HL-60 (cell line): ENCODE measurements at regions not wholly inside any gene's neighbourhood (a gene's known extent, or its start where the extent isn't known, plus 50 kb on each side); places are given as distances from the start of the nearest gene placed in this dataset.

Experiments used
- GABPA ChIP-seq: IDR thresholded peaks from 2 replicates; pipeline ENCODE4 v1.6.1; 2012; ENCODE audit warnings: low read depth
- POLR2AphosphoS5 ChIP-seq: IDR thresholded peaks from 2 replicates; pipeline ENCODE4 v1.6.1; 2012; ENCODE audit warnings: low read depth
- TF ChIP-seq, protein P1 (sequence below): IDR thresholded peaks from one replicate; pipeline ENCODE4 v1.5.1; 2011; ENCODE audit warnings: low read length, control low read depth, inconsistent platforms; ENCODE audit not compliant: insufficient read depth
- TF ChIP-seq, protein P2 (sequence below): IDR thresholded peaks from 2 replicates; pipeline ENCODE4 v1.6.1; 2012; ENCODE audit warnings: low read depth; ENCODE audit not compliant: insufficient replicate concordance

DNA sequence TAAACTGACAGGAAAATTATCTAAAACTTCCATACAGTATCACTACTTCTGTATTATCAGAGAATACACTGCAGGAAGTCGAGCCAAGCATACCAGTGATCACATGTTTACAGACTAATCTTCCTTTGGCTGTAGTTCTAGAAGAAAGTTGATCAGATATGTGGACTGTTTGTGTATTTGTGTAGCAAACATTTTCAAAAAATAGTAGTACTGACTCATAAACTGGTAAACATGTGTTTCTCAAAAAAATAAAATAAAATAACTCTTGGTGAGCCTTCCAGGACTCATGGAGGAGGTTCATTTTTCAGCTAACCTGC, 148.9 kb upstream of the SLC39A10 start:
- TF ChIP-seq, protein P1, sequence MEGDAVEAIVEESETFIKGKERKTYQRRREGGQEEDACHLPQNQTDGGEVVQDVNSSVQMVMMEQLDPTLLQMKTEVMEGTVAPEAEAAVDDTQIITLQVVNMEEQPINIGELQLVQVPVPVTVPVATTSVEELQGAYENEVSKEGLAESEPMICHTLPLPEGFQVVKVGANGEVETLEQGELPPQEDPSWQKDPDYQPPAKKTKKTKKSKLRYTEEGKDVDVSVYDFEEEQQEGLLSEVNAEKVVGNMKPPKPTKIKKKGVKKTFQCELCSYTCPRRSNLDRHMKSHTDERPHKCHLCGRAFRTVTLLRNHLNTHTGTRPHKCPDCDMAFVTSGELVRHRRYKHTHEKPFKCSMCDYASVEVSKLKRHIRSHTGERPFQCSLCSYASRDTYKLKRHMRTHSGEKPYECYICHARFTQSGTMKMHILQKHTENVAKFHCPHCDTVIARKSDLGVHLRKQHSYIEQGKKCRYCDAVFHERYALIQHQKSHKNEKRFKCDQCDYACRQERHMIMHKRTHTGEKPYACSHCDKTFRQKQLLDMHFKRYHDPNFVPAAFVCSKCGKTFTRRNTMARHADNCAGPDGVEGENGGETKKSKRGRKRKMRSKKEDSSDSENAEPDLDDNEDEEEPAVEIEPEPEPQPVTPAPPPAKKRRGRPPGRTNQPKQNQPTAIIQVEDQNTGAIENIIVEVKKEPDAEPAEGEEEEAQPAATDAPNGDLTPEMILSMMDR, result no peak
- TF ChIP-seq, protein P2, sequence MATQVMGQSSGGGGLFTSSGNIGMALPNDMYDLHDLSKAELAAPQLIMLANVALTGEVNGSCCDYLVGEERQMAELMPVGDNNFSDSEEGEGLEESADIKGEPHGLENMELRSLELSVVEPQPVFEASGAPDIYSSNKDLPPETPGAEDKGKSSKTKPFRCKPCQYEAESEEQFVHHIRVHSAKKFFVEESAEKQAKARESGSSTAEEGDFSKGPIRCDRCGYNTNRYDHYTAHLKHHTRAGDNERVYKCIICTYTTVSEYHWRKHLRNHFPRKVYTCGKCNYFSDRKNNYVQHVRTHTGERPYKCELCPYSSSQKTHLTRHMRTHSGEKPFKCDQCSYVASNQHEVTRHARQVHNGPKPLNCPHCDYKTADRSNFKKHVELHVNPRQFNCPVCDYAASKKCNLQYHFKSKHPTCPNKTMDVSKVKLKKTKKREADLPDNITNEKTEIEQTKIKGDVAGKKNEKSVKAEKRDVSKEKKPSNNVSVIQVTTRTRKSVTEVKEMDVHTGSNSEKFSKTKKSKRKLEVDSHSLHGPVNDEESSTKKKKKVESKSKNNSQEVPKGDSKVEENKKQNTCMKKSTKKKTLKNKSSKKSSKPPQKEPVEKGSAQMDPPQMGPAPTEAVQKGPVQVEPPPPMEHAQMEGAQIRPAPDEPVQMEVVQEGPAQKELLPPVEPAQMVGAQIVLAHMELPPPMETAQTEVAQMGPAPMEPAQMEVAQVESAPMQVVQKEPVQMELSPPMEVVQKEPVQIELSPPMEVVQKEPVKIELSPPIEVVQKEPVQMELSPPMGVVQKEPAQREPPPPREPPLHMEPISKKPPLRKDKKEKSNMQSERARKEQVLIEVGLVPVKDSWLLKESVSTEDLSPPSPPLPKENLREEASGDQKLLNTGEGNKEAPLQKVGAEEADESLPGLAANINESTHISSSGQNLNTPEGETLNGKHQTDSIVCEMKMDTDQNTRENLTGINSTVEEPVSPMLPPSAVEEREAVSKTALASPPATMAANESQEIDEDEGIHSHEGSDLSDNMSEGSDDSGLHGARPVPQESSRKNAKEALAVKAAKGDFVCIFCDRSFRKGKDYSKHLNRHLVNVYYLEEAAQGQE, result no peak
- TF ChIP-seq POLR2AphosphoS5 (no peak), GABPA (no peak)
